Spleen (tissue), 11 donors: ENCODE measurements at regions not wholly inside any gene's neighbourhood (a gene's known extent, or its start where the extent isn't known, plus 50 kb on each side); places are given as distances from the start of the nearest gene placed in this dataset.
"Not testable (repeated sequence)": the region's sequence is repeated elsewhere in the genome, so short reads cannot be mapped to it uniquely, and the experiment has no call there.

Experiments
- DNase-seq: peaks from one replicate; pipeline ENCODE4 v3.0.0-alpha.2; 2020
- H3K27ac ChIP-seq, 8 donors: fragments of 200-600 bp; sonication (generic) in 7 of 8; 1 replicate in 4 of 8; 2 replicates in 4 of 8; pipeline versions ENCODE4 v1.5.0 to v1.8.0; 2016 to 2021; ENCODE audit warnings: inconsistent platforms in 4 of 8, mild to moderate bottlenecking in 4 of 8, moderate library complexity in 1 of 8
- H3K27me3 ChIP-seq, 7 donors: fragments of 200-600 bp; sonication (generic) in 6 of 7; replicated peaks in 1 of 7; 1 replicate in 4 of 7; 2 replicates in 3 of 7; pipeline versions ENCODE4 v1.5.0 to v1.8.0; 2016 to 2021; ENCODE audit warnings: inconsistent platforms in 3 of 7, mild to moderate bottlenecking in 1 of 7
- H3K36me3 ChIP-seq, 6 donors: fragments of 200-600 bp; sonication (generic) in 5 of 6; 1 replicate in 4 of 6; 2 replicates in 2 of 6; pipeline versions ENCODE4 v1.5.0 to v1.8.0; 2016 to 2021; ENCODE audit warnings: inconsistent platforms in 2 of 6
- H3K4me1 ChIP-seq, 6 donors: fragments of 200-600 bp; sonication (generic) in 5 of 6; 1 replicate in 3 of 6; 2 replicates in 3 of 6; pipeline versions ENCODE4 v1.5.0 to v1.8.0; 2016 to 2021; ENCODE audit warnings: inconsistent platforms in 3 of 6
- H3K4me3 ChIP-seq, 8 donors: fragments of 200-600 bp; sonication (generic) in 7 of 8; 1 replicate in 4 of 8; 2 replicates in 4 of 8; pipeline versions ENCODE4 v1.5.0 to v1.8.0; 2016 to 2021; ENCODE audit warnings: inconsistent platforms in 4 of 8, mild to moderate bottlenecking in 4 of 8, moderate library complexity in 2 of 8
- H3K9me3 ChIP-seq, 8 donors: fragments of 200-600 bp; sonication (generic) in 7 of 8; 1 replicate in 4 of 8; 2 replicates in 4 of 8; pipeline versions ENCODE4 v1.5.0 to v1.8.0; 2016 to 2021; ENCODE audit warnings: inconsistent platforms in 4 of 8
- POLR2A ChIP-seq, 3 donors: fragments of 450-650 bp; IDR thresholded peaks; one replicate each; pipeline ENCODE4 v1.5.1; 2017; ENCODE audit warnings: antibody characterized with exemption in 3 of 3, mild to moderate bottlenecking in 1 of 3
- POLR2AphosphoS5 ChIP-seq, 3 donors: sonication (generic); formaldehyde crosslinking; IDR thresholded peaks; one replicate each; pipeline ENCODE4 v1.5.1; 2017; ENCODE audit warnings: antibody characterized with exemption in 3 of 3
- WGBS, 5 donors: extraction: QIAGEN DNeasy Blood & Tissue Kit in 3 of 5; methylation state at CpG; one replicate each; pipeline versions ENCODE4 v1.1.5 to v1.1.7; 2013 to 2018; 5-methylcytosine and 5-hydroxymethylcytosine counted together
- intact Hi-C: fragments of 100-400 bp; cut with DNase I; formaldehyde crosslinking; loops from one replicate; pipeline ENCODE4 v1.15.0; 2023; ENCODE audit warnings: low total_unique reads
- TF ChIP-seq, protein P1 (sequence below), 11 experiments: fragments of 200-600 bp in 7 of 11; fragments of 450-650 bp in 4 of 11; sonication (generic) in 4 of 11; IDR thresholded peaks in 8 of 11; conservative IDR thresholded peaks in 3 of 11; 1 replicate in 7 of 11; 2 replicates in 4 of 11; pipeline versions ENCODE4 v1.4.0 to v1.8.0; 2016 to 2021; ENCODE audit warnings: antibody characterized with exemption in 11 of 11, inconsistent platforms in 4 of 11, mild to moderate bottlenecking in 1 of 11
- donor health status: healthy with polysubstance abuse.
- donor health status: DM: no; HTN: no; CAD: no; lungs with moderate emphysema.
- donor health status: DM: no; HTN: no; CAD: no.
- donor health status: Bipolar disorder and iron deficiency.
- donor health status: healthy.
- donor health status: DM: no; HTN: no; CAD: no.
- donor health status: DM: yes; HTN: yes; CAD: no.

DNA sequence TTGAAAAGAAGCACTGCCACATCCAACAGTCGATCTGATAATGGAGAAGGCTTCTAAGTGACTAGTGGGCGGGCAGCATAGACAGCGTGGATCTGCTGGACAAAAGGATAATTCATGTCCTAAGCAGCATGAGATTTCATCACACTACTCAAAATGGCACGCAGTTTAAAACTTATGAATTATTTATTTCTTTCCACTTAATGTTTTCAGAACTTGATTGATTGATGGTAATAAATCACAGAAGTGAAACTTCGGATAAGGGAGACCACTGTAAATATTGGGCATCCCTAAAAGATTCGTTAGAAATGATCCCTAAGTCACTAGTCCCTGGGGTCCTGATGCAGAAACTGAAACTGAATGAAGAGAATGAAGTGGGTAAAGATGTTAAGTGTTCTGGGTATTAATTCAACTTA, 93.0 kb upstream of the ANK2 start:
- Histone ChIP-seq H3K4me3 (no peak overlapping the region), H3K9me3 (no peaks in the 10 kb centered on the region), H3K4me1 (no peaks in the 10 kb centered on the region), H3K36me3 (no peaks in the 10 kb centered on the region), H3K27me3 (no peaks in the 10 kb centered on the region), H3K27ac (no peak overlapping the region)
- no peak for DNase-seq
- intact Hi-C loops: no loop called here
- TF ChIP-seq, protein P1, sequence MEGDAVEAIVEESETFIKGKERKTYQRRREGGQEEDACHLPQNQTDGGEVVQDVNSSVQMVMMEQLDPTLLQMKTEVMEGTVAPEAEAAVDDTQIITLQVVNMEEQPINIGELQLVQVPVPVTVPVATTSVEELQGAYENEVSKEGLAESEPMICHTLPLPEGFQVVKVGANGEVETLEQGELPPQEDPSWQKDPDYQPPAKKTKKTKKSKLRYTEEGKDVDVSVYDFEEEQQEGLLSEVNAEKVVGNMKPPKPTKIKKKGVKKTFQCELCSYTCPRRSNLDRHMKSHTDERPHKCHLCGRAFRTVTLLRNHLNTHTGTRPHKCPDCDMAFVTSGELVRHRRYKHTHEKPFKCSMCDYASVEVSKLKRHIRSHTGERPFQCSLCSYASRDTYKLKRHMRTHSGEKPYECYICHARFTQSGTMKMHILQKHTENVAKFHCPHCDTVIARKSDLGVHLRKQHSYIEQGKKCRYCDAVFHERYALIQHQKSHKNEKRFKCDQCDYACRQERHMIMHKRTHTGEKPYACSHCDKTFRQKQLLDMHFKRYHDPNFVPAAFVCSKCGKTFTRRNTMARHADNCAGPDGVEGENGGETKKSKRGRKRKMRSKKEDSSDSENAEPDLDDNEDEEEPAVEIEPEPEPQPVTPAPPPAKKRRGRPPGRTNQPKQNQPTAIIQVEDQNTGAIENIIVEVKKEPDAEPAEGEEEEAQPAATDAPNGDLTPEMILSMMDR (IDR thresholded peaks at IDR 0.05 in 8 of 11, conservative IDR thresholded peaks at IDR 0.05 in 3 of 11): no peak
- TF ChIP-seq POLR2A (IDR thresholded peaks at IDR 0.05) (no peak), POLR2AphosphoS5 (IDR thresholded peaks at IDR 0.05) (no peak)
- 75 to 89% (median 83%) methylated on average over 6 of the region's 6 CpGs for WGBS, 5 donors

DNA sequence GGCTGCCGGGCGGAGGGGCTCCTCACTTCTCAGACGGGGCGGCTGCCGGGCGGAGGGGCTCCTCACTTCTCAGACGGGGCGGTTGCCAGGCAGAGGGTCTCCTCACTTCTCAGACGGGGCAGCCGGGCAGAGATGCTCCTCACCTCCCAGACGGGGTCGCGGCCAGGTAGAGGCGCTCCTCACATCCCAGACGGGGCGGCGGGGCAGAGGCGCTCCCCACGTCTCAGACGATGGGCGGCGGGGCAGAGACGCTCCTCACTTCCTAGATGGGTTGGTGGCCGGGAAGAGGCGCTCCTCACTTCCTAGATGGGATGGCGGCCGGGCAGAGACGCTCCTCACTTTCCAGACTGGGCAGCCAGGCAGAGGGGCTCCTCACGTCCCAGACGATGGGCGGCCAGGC, 91.7 kb upstream of the ANK2 start:
- DNase-seq: not testable (repeated sequence)

DNA sequence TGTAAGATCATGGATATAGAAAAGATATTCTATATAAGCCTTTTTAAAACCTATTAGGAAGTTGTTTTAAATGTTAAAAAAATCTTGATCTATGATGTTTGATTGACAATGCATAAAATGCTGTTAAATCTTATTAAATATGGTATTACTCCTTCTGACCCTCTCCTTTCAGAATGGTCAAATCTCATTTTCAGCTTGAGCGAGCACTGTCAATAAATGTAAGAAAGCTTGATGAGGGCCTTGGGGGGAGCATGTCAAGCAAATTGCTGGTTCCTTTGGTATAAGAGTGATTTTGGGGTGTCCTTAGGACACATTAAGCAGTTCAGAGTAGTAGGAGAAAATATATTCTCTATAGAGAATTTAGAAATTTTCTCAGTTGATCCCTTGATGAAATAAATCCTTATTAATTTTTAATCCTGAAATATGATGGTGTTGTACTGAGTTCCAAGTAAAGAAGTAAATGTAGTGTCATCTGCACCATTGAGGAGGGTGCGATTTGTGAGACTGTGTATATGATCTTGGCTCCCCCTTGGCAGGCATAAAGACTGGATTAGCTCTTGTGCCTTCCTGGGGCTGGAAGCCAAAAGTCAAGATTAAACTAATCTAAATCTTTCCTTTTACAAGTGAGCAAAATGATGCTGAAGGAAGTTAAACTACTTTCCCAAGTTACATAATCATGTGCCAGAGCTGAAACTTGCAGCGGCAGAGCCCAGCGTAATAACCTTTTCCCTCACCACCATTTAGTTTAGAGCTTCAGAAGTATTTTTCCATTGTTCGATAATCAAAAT, 82.6 kb upstream of the ANK2 start:
- WGBS, 5 donors: 88 to 95% (median 91%) methylated on average over 5 of the region's 5 CpGs
- intact Hi-C loops: no loop called here
- DNase-seq: no peak

More for the DNA sequence above, 91.7 kb upstream of the ANK2 start:
- H3K9me3 ChIP-seq, H3K4me3 ChIP-seq, H3K27ac ChIP-seq, H3K36me3 ChIP-seq, H3K27me3 ChIP-seq, intact Hi-C loops, H3K4me1 ChIP-seq: not testable (repeated sequence)
- WGBS, 5 donors: 90 to 96% (median 96%) methylated on average over 5 to 23 of the region's 31 CpGs

DNA sequence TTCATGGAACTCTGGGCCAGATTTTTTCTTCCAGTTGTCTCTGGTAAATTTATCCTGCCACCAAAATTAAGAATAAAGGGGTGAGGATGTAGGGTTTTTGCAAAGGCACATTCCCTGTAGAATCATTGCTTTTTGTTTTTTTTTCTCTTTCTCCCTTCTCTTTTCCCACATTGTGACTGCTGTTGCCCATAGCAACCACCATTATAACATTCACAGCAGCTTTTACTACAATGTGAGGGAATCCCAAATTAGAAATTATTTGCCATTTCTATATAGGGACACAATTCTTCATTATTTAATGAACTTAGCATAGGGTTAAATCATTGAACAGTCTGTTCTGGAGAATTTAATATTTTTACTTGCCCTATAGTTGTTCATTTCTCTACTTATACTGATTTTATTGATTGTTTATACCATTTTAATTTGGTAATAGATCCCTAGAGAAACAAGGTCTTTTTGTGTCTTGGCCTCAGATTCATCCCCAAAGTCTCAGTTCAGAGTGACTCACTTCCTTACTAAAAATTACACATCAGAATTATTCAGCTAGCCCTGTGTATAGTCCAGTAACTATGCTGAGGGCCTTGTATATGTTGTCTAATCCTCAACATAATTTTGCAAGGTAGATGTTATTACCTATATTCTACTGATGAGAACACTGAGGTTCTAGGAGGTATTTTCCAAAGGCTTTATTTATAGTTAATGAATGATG, 80.8 kb upstream of the ANK2 start:
- H3K4me1 ChIP-seq: no peaks in the 10 kb centered on the region
- intact Hi-C loops: no loop called here
- peaks cover 0 to 10% (median 8%) of the 10 kb centered on the region in 8 donors for H3K9me3 ChIP-seq
- no peak overlapping the region for H3K4me3 ChIP-seq
- DNase-seq: no peak
- H3K27ac ChIP-seq: no peak overlapping the region
- TF ChIP-seq, protein P1 (IDR thresholded peaks at IDR 0.05 in 8 of 11, conservative IDR thresholded peaks at IDR 0.05 in 3 of 11): no peak
- no peak for TF ChIP-seq POLR2A (IDR thresholded peaks at IDR 0.05)
- H3K36me3 ChIP-seq: no peaks in the 10 kb centered on the region
- no peaks in the 10 kb centered on the region for H3K27me3 ChIP-seq

More for the DNA sequence above, 82.6 kb upstream of the ANK2 start:
- Histone ChIP-seq H3K9me3 (peaks cover 0 to 10% (median 8%) of the 10 kb centered on the region in 8 donors), H3K27me3 (no peaks in the 10 kb centered on the region), H3K27ac (no peak overlapping the region), H3K36me3 (no peaks in the 10 kb centered on the region), H3K4me3 (no peak overlapping the region), H3K4me1 (no peaks in the 10 kb centered on the region)
- TF ChIP-seq POLR2A (IDR thresholded peaks at IDR 0.05): no peak
- no peak for TF ChIP-seq POLR2AphosphoS5 (IDR thresholded peaks at IDR 0.05)
- TF ChIP-seq, protein P1 (IDR thresholded peaks at IDR 0.05 in 8 of 11, conservative IDR thresholded peaks at IDR 0.05 in 3 of 11): no peak
